Ishikawa (cell line): ENCODE measurements at regions not wholly inside any gene's neighbourhood (a gene's known extent, or its start where the extent isn't known, plus 50 kb on each side); places are given as distances from the start of the nearest gene placed in this dataset.
A peak's percentile ranks its signal among the peaks of the same experiment; 100 is the strongest.

ENCODE experiments used
- CEBPB ChIP-seq: IDR thresholded peaks from 2 replicates; pipeline ENCODE4 v1.6.1; 2012
- CREB1 ChIP-seq: IDR thresholded peaks from 2 replicates; pipeline ENCODE4 v1.6.1; 2012; ENCODE audit warnings: low read depth
- EGR1 ChIP-seq: IDR thresholded peaks from 2 replicates; pipeline ENCODE4 v1.6.1; 2012
- EP300 ChIP-seq: IDR thresholded peaks from 2 replicates; pipeline ENCODE4 v1.6.1; 2012; ENCODE audit warnings: borderline replicate concordance
- FOXM1 ChIP-seq: IDR thresholded peaks from 2 replicates; pipeline ENCODE4 v1.6.1; 2012; ENCODE audit warnings: low read depth, borderline replicate concordance
- MAX ChIP-seq: IDR thresholded peaks from 2 replicates; pipeline ENCODE4 v1.6.1; 2012
- NFIC ChIP-seq: IDR thresholded peaks from 2 replicates; pipeline ENCODE4 v1.6.1; 2012
- RAD21 ChIP-seq: IDR thresholded peaks from 2 replicates; pipeline ENCODE4 v1.6.1; 2012; ENCODE audit warnings: low read depth
- REST ChIP-seq: IDR thresholded peaks from 2 replicates; pipeline ENCODE4 v1.6.1; 2012; ENCODE audit warnings: low read depth, mild to moderate bottlenecking
- TAF1 ChIP-seq: IDR thresholded peaks from 2 replicates; pipeline ENCODE4 v1.6.1; 2012; ENCODE audit warnings: low read depth, mild to moderate bottlenecking
- TCF12 ChIP-seq: IDR thresholded peaks from 2 replicates; pipeline ENCODE4 v1.6.1; 2012; ENCODE audit warnings: low read depth
- TEAD4 ChIP-seq: IDR thresholded peaks from 2 replicates; pipeline ENCODE4 v1.6.1; 2012
- USF1 ChIP-seq: IDR thresholded peaks from 2 replicates; pipeline ENCODE4 v1.6.1; 2012
- YY1 ChIP-seq: IDR thresholded peaks from 2 replicates; pipeline ENCODE4 v1.6.1; 2012; ENCODE audit warnings: low read depth
- ZBTB7A ChIP-seq: IDR thresholded peaks from 2 replicates; pipeline ENCODE4 v1.6.1; 2012; ENCODE audit warnings: low read depth

- no peak for TF ChIP-seq RAD21
- no peak for TF ChIP-seq TEAD4
- no peak for TF ChIP-seq FOXM1
- no peak for TF ChIP-seq CREB1
- TF ChIP-seq MAX, result no peak
- TF ChIP-seq TCF12, result no peak
- TF ChIP-seq USF1, result no peak
- TF ChIP-seq EP300, result no peak
- TF ChIP-seq TAF1, result no peak
- TF ChIP-seq YY1, result no peak
- TF ChIP-seq NFIC, result no peak
- TF ChIP-seq CEBPB, result no peak
- no peak for TF ChIP-seq ZBTB7A
- TF ChIP-seq REST, result no peak
- TF ChIP-seq EGR1, result no peak
Observed at GRCh38 chr13:82506805-82507414, 1375.4 kb downstream of the SLITRK1 start.

GRCh38 chr13:82501834-82502233, 1380.4 kb downstream of the SLITRK1 start:
- TF ChIP-seq EGR1 (no peak), MAX (no peak), CREB1 (no peak), NFIC (no peak), FOXM1 (no peak), ZBTB7A (no peak), REST (no peak), YY1 (no peak), CEBPB (no peak), TAF1 (no peak)

GRCh38 chr13:82480415-82480814, 1401.9 kb downstream of the SLITRK1 start:
- TF ChIP-seq YY1 (no peak), RAD21 (peak; percentile 26; the same call in 1 of the 2 replicates), EP300 (no peak), EGR1 (no peak), NFIC (no peak), CEBPB (no peak), ZBTB7A (no peak), USF1 (no peak)

GRCh38 chr13:82477436-82477835, 1404.8 kb downstream of the SLITRK1 start:
- no peak for TF ChIP-seq FOXM1
- TF ChIP-seq REST, result no peak
- no peak for TF ChIP-seq TCF12
- no peak for TF ChIP-seq USF1
- no peak for TF ChIP-seq NFIC
- no peak for TF ChIP-seq CEBPB
- TF ChIP-seq YY1, result no peak
- no peak for TF ChIP-seq EP300
- no peak for TF ChIP-seq TEAD4
- no peak for TF ChIP-seq CREB1
- no peak for TF ChIP-seq MAX
- TF ChIP-seq ZBTB7A, result no peak
- TF ChIP-seq TAF1, result no peak
